ENCODE measurements at regions not wholly inside any gene's neighbourhood (a gene's known extent, or its start where the extent isn't known, plus 50 kb on each side); places are given as distances from the start of the nearest gene placed in this dataset.

DNA sequence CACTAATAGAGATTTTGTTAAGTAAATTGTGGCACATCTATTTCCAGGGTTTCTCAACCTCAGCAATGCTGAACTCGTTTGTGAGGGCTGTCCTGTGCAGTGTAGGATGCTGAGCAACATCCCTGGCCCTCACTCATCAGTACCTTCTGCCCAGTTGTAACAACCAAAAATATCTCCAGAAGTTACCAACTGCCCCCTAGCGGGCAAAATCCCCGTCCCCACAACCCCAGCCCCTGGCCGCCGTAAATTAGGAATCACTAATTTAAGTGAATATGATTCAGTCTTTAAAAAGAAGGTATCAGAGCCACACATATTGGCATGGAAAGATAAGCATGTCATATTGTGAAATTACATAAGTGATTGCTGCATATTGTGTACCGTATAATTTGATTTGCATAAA, 123.4 kb downstream of the ASB9 start:
- TF ChIP-seq EP300 (IDR thresholded peaks at IDR 0.05) = no peak
- TF ChIP-seq, protein P1, sequence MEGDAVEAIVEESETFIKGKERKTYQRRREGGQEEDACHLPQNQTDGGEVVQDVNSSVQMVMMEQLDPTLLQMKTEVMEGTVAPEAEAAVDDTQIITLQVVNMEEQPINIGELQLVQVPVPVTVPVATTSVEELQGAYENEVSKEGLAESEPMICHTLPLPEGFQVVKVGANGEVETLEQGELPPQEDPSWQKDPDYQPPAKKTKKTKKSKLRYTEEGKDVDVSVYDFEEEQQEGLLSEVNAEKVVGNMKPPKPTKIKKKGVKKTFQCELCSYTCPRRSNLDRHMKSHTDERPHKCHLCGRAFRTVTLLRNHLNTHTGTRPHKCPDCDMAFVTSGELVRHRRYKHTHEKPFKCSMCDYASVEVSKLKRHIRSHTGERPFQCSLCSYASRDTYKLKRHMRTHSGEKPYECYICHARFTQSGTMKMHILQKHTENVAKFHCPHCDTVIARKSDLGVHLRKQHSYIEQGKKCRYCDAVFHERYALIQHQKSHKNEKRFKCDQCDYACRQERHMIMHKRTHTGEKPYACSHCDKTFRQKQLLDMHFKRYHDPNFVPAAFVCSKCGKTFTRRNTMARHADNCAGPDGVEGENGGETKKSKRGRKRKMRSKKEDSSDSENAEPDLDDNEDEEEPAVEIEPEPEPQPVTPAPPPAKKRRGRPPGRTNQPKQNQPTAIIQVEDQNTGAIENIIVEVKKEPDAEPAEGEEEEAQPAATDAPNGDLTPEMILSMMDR (IDR thresholded peaks at IDR 0.05) = peak in 2 of 6 experiments; percentile 15 to 19
- TF ChIP-seq POLR2A (IDR thresholded peaks at IDR 0.05) = no peak
